G401 (cell line): ENCODE measurements at regions not wholly inside any gene's neighbourhood (a gene's known extent, or its start where the extent isn't known, plus 50 kb on each side); places are given as distances from the start of the nearest gene placed in this dataset.
"Not testable (repeated sequence)": the region's sequence is repeated elsewhere in the genome, so short reads cannot be mapped to it uniquely, and the experiment has no call there.

Source experiments
- DNase-seq: peaks from one replicate; pipeline ENCODE4 v3.0.0-alpha.2; 2015; ENCODE audit warnings: low spot score
- in situ Hi-C: cut with HindIII; loops from 2 replicates; pipeline ENCODE4 v1.10.0; 2016; ENCODE audit warnings: low sequenced_read_pairs, mixed read lengths

DNA sequence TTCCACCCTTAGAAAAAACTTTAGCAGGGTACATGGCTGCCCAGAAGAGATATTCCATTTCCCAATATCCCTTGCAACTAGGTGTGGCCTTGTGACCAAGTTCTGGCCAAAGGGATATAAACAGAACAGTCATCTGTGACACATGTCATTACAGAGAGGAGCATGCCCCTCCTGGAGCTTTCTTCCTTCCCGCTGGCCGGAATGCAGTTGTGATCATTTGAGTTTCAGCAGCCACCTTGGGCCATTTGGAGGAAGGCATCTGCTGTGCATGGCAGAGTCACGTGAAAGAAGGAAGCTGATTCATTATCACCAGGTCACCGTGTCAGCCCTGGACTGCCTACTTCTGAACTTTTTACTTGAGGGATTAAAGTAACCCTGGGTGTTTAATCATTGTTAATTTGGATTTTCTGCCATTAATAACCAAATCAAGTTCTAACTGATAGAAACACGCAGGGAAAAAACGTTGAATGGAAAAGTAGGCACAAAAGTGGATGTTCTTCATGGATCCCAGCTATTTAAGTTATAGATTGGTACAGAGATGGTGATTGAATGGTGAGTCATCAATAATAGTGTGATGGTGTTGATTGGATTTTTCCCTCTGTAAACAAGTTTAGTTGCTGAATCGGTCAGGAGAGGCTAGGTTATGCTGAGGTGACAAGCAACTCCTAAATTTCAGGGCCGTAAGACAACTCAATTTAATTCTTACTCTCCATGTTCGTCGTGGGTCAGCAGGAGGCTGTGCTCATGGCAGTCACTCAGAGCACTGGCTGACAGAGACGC is 80.7 kb upstream of the CCDC167 start:
- in situ Hi-C loops = no loop called here
- DNase-seq = no peak

DNA sequence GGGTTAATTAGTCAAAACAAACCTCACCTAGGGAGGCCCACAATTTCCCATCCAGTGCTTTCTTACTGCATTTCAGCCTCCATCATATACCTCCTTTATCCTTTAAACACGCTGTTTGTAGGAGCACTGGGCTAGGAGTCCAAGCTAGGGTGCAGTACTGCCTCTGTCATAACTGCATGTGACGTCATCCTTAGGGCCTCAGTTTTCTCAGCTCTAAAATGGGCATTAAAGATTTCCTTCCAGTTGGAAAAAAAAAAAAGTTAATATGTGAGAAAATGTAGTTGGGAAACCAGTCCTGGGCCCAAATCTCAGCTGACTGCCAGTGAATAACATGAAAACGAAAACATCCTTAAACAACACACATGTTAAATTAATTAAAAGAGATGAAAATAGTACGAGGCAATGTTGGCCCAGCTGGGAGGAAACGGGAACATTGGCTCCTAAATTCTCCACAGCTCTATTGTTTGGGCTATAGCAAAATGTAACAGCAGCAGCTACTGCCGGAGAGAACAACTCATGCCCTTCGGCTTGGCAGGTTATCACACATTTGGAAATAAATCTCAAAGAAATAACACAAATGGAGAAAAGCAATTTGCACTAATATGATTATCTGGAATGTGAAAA is 79.9 kb upstream of the CCDC167 start:
- DNase-seq = no peak
- in situ Hi-C loops = no loop called here

- no peak for DNase-seq
- in situ Hi-C loops = no loop called here
These were observed 78.4 kb upstream of the CCDC167 start for GRCh38 chr6:37578104-37578503.

GRCh38 chr6:37576336-37576737 is 76.6 kb upstream of the CCDC167 start:
- no peak for DNase-seq
- in situ Hi-C loops = no loop called here

- DNase-seq = no peak
These were observed 75.5 kb upstream of the CCDC167 start for GRCh38 chr6:37575221-37575620.

GRCh38 chr6:37572334-37572733 is 72.6 kb upstream of the CCDC167 start:
- DNase-seq = no peak
- in situ Hi-C loops = no loop called here

More at GRCh38 chr6:37575221-37575620, 75.5 kb upstream of the CCDC167 start:
- in situ Hi-C loops = no loop called here

GRCh38 chr6:37570482-37571133 is 70.9 kb upstream of the CCDC167 start:
- in situ Hi-C loops = no loop called here
- DNase-seq = no peak

- DNase-seq = no peak
- in situ Hi-C loops = no loop called here
These were observed 70.2 kb upstream of the CCDC167 start for GRCh38 chr6:37569743-37570481.

- DNase-seq = no peak
- in situ Hi-C loops = no loop called here
These were observed 69.6 kb upstream of the CCDC167 start for GRCh38 chr6:37569317-37569716.

GRCh38 chr6:37566950-37567349 is 67.3 kb upstream of the CCDC167 start:
- in situ Hi-C loops = no loop called here
- no peak for DNase-seq

DNA sequence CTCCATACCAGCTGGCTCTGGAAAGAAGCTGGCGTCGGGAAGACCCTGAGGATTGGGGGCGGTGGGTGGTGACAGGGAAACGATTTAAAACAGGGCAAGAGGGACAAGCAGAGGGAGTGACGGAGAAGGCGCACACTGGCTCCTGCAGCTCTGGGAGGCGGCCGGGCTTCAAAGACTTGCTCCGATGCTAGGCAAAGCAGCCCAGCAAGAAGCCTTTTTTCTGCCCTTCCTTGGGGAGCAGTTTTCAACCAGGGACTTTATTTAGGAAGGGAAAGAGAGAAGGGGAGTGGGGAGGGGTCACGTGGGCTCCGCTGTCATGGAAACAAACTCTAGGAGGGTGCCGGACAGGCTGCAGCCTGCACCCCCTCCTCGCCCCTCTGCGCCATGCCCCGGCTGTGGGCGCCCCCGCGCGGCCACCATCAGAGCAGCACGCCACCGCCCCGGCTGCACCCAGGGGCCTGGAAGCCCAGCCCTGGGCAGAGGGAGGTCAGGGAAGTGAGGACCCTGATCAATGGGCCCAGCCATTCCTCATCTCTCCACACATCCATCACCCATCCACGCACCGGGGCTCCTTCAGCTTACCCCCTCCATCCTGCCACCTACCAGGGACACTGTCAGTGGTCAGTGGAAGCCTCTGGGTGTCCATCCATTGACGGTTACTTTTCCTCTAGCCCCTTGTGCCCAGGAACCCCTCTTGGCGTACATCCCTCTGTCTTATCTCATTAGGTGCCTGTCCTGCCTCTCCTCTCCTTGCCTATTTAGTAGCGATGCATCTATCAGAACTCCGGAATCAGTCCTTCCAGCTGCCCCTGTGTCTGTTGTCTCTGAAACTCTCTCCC is 66.6 kb upstream of the CCDC167 start:
- in situ Hi-C loops = no loop called here
- peak; percentile 48 for DNase-seq

DNA sequence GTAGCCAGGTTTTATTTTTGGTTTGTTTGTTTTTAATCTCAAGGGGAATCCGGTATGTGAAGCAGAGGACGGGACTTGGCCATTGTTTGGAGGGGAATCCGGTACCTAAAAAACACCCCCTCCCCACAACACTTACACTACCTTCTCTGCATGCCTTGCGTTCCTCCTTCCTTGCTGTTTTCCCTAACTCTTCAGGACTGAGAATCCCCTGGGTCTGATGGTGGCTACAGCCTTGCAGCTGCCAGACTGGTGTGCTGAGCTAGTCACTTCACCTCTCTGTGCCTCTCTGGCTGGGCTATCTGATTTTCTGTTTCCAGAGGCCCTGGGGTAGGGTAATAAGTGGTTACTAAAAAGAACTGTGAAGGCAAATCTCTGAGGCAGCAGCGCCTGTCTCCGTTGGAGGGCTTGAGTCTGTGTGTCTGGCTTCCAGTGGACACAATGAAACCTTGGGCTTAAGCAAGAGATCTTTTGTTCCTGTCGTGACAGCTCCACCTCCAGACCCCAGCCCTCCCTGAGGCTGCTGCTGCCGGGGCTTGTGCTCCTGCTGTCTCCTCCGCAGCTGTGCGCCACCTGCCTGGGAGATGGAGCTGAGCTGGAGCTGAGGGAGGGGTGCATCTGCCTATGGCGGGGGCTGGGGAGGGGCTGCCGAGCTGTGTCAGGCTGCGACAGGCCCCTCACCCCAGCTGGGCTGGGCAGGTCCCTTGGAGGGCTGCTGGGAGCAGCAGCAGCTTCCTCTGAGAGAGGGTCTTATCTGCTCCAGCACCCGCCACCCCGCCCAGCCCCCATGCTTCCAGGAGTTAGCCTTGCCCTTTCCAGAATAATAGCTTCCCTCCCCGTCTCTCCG is 65.8 kb upstream of the CCDC167 start:
- in situ Hi-C loops = no loop called here
- no peak for DNase-seq

DNA sequence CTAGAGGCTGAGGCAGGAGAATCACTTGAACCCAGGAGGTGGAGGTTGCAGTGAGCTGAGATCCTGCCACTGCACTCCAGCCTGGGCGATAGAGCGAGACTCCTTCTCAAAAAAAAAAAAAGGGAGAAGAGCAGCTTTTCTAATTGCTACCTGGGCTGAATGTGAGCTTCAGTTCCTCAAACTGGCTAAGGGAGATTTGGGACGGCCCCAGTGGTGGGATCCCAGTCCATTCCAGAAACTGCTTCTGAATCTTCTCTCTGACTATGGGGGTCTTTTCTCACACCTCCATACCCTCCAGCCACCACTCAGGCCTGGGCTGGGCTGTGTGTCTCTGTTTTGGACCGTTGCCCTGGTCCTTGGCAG is 63.2 kb upstream of the CCDC167 start:
- in situ Hi-C loops, DNase-seq: not testable (repeated sequence)

DNA sequence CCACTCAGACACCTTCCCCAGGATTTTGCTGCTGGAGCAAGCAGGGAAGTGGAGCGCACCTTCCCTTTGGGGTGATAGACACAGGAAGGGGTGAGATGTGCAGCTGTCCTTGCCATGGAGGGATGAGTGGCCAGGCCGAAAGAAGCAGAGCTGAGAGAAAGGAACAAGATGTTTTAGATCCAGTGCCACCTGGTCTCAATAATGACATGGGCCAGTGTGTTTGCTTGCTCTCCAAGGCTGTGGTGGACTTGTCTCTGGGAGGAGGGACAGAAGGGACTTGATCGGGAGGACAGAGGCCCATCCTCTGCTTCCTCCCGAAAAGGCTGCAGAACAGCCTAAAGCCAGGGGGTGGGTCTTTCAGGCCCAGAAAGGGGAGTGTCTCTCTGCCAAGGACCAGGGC is 61.7 kb upstream of the CCDC167 start:
- in situ Hi-C loops = no loop called here
- no peak for DNase-seq

- in situ Hi-C loops = no loop called here
- DNase-seq = no peak
These were observed 61.0 kb upstream of the CCDC167 start for GRCh38 chr6:37560737-37561103.

GRCh38 chr6:37559501-37559900 is 59.8 kb upstream of the CCDC167 start:
- DNase-seq = no peak
- in situ Hi-C loops = no loop called here

DNA sequence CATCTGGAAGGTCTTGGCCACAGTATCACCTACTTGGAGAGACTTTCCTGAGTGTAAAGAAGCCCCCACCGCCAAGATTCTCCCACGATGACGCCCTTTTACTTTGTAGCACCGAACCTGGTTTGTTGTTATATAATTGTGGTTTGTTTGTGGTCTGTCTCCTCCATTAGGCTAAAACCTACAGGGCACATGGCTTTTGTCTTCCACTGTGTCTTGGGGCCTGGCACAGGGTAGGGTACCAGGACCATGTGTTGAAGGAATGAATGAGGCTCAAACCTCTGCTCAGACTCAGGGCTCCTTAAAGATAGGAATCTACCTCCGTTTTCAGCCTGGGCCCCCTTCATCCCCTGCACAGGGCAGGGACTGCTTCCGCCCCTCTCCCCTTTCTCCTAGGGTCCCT is 59.4 kb upstream of the CCDC167 start:
- in situ Hi-C loops = no loop called here
- no peak for DNase-seq

DNA sequence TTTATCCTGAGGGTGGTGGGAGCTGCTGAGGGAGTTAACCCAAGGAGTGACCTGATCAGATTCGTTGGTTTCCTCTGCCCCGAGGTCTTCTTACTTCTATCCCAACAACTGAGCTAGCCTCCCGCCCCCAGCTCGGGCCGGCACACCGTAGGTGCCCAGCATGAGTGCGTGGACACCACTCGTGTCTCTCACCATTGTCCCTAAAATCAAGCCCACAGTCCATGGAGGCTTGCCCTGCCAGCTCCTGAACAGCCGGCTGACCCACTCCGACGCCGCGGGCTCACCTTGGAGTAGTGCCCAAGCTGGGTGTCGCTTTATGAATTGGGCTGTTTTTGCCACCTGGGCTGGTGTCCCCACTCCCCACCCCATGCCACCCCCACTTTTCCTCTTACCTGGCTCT is 59.0 kb upstream of the CCDC167 start:
- DNase-seq = no peak
- in situ Hi-C loops = no loop called here
